HG02870 (cell line): ENCODE measurements at regions not wholly inside any gene's neighbourhood (a gene's known extent, or its start where the extent isn't known, plus 50 kb on each side); places are given as distances from the start of the nearest gene placed in this dataset.
"Not testable (repeated sequence)": the region's sequence is repeated elsewhere in the genome, so short reads cannot be mapped to it uniquely, and the experiment has no call there.

Experiments used
- ATAC-seq: cut with Tn5 transposase; IDR thresholded peaks from one replicate; pipeline ENCODE4 v1.9.1; 2021; ENCODE audit warnings: mild to moderate bottlenecking, moderate library complexity; ENCODE audit not compliant: unreplicated experiment

- ATAC-seq, result not testable (repeated sequence)
Observed at GRCh38 chr16:29355339-29356059, 51.0 kb downstream of the NPIPB11 start.

GRCh38 chr16:29354449-29354848, 52.1 kb downstream of the NPIPB11 start:
- not testable (repeated sequence) for ATAC-seq

GRCh38 chr16:29352617-29352999, 53.9 kb downstream of the NPIPB11 start:
- not testable (repeated sequence) for ATAC-seq

- ATAC-seq, result not testable (repeated sequence)
Observed at GRCh38 chr16:29351970-29352616, 54.4 kb downstream of the NPIPB11 start.

- ATAC-seq, result not testable (repeated sequence)
Observed at GRCh38 chr16:29351271-29351969, 55.1 kb downstream of the NPIPB11 start.

- not testable (repeated sequence) for ATAC-seq
Observed at GRCh38 chr16:29349966-29350365, 56.5 kb downstream of the NPIPB11 start.

- ATAC-seq, result not testable (repeated sequence)
Observed at GRCh38 chr16:29348748-29349147, 57.8 kb downstream of the NPIPB11 start.

GRCh38 chr16:29348123-29348690, 58.3 kb downstream of the NPIPB11 start:
- not testable (repeated sequence) for ATAC-seq

- not testable (repeated sequence) for ATAC-seq
Observed at GRCh38 chr16:29346796-29347580, 59.5 kb downstream of the NPIPB11 start.

- not testable (repeated sequence) for ATAC-seq
Observed at GRCh38 chr16:29346203-29346602, 60.3 kb downstream of the NPIPB11 start.

GRCh38 chr16:29342937-29343336, 63.6 kb downstream of the NPIPB11 start:
- ATAC-seq, result not testable (repeated sequence)

GRCh38 chr16:29340779-29341438, 65.6 kb downstream of the NPIPB11 start:
- not testable (repeated sequence) for ATAC-seq

GRCh38 chr16:29340235-29340634, 66.3 kb downstream of the NPIPB11 start:
- ATAC-seq, result not testable (repeated sequence)

GRCh38 chr16:29338821-29339700, 67.5 kb downstream of the NPIPB11 start:
- ATAC-seq, result peak; percentile 85

- ATAC-seq, result not testable (repeated sequence)
Observed at GRCh38 chr16:29337385-29337901, 69.1 kb downstream of the NPIPB11 start.

- ATAC-seq, result not testable (repeated sequence)
Observed at GRCh38 chr16:29335549-29335846, 71.0 kb downstream of the NPIPB11 start.

- ATAC-seq, result not testable (repeated sequence)
Observed at GRCh38 chr16:29334776-29335548, 71.5 kb downstream of the NPIPB11 start.

GRCh38 chr16:29333492-29334097, 72.9 kb downstream of the NPIPB11 start:
- not testable (repeated sequence) for ATAC-seq
